ENCODE measurements at regions not wholly inside any gene's neighbourhood (a gene's known extent, or its start where the extent isn't known, plus 50 kb on each side); places are given as distances from the start of the nearest gene placed in this dataset.

GRCh38 chr2:67054728-67055127 is 342.4 kb upstream of the ETAA1 start:
- POLR2A ChIA-PET: no interaction called here
- Histone ChIP-seq H3K36me3 (ENCODE audit: control insufficient read depth in 2 of 2, insufficient read depth in 1 of 2, low read length in 2 of 2) (no peaks in the 10 kb centered on the region), H3K9me3 (ENCODE audit: control insufficient read depth, insufficient read depth, low read depth, low read length) (no peaks in the 10 kb centered on the region), H3K4me1 (ENCODE audit: control insufficient read depth, insufficient read depth, low read length) (peaks cover 8% of the 10 kb centered on the region), H3K27ac (ENCODE audit: extremely low read depth, low read depth, low read length) (no peak overlapping the region), H3K4me3 (ENCODE audit: low read depth, low read length) (no peak overlapping the region)
- CTCF ChIA-PET: interaction anchor here (1.0 kb wide), 1 partner anchor 65 kb away, joined by 3 read pairs; no protein-coding TSS in a partner anchor
- TF ChIP-seq ZSCAN16 (tag by site-specific recombination; IDR thresholded peaks at IDR 0.05): no peak
- TF ChIP-seq, protein P1, sequence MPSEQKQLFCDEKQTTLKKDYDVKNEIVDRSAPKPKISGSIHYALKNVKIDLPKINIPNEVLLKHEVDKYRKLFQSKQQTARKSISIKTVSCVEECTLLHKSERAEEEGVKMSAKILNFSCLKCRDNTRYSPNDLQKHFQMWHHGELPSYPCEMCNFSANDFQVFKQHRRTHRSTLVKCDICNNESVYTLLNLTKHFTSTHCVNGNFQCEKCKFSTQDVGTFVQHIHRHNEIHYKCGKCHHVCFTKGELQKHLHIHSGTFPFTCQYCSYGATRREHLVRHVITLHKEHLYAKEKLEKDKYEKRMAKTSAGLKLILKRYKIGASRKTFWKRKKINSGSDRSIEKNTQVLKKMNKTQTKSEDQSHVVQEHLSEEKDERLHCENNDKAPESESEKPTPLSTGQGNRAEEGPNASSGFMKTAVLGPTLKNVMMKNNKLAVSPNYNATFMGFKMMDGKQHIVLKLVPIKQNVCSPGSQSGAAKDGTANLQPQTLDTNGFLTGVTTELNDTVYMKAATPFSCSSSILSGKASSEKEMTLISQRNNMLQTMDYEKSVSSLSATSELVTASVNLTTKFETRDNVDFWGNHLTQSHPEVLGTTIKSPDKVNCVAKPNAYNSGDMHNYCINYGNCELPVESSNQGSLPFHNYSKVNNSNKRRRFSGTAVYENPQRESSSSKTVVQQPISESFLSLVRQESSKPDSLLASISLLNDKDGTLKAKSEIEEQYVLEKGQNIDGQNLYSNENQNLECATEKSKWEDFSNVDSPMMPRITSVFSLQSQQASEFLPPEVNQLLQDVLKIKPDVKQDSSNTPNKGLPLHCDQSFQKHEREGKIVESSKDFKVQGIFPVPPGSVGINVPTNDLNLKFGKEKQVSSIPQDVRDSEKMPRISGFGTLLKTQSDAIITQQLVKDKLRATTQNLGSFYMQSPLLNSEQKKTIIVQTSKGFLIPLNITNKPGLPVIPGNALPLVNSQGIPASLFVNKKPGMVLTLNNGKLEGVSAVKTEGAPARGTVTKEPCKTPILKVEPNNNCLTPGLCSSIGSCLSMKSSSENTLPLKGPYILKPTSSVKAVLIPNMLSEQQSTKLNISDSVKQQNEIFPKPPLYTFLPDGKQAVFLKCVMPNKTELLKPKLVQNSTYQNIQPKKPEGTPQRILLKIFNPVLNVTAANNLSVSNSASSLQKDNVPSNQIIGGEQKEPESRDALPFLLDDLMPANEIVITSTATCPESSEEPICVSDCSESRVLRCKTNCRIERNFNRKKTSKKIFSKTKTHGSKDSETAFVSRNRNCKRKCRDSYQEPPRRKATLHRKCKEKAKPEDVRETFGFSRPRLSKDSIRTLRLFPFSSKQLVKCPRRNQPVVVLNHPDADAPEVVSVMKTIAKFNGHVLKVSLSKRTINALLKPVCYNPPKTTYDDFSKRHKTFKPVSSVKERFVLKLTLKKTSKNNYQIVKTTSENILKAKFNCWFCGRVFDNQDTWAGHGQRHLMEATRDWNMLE (tag by site-specific recombination; conservative IDR thresholded peaks at IDR 0.05; ENCODE audit: low read depth): no peak
- no peak for TF ChIP-seq OVOL3 (tag by site-specific recombination; IDR thresholded peaks at IDR 0.05)
- no peak for TF ChIP-seq EGR2 (tag by site-specific recombination; IDR thresholded peaks at IDR 0.05; ENCODE audit: low read depth)
- TF ChIP-seq ZNF146 (tag by site-specific recombination; IDR thresholded peaks at IDR 0.05): no peak
- no peak for TF ChIP-seq OSR2 (tag by site-specific recombination; IDR thresholded peaks at IDR 0.05)

- TF ChIP-seq HOXC10 (CRISPR knock-in tag; IDR thresholded peaks at IDR 0.05): no peak
- no peak for TF ChIP-seq ZNF433 (tag by site-specific recombination; IDR thresholded peaks at IDR 0.05; ENCODE audit: low read depth)
- TF ChIP-seq ZNF426 (tag by site-specific recombination; IDR thresholded peaks at IDR 0.05): no peak
- no peak for TF ChIP-seq PRDM1 (tag by site-specific recombination; IDR thresholded peaks at IDR 0.05)
- TF ChIP-seq ZNF561 (tag by site-specific recombination; IDR thresholded peaks at IDR 0.05; ENCODE audit: borderline replicate concordance): no peak
- TF ChIP-seq ZNF341 (tag by site-specific recombination; IDR thresholded peaks at IDR 0.05; ENCODE audit: low read depth): no peak
- ChIA-PET CTCF (interaction anchor here (1.0 kb wide), 1 partner anchor 66 kb away, joined by 3 read pairs; no protein-coding TSS in a partner anchor), POLR2A (interaction anchor here (0.7 kb wide), 1 partner anchor 215 kb away, joined by 3 read pairs; no protein-coding TSS in a partner anchor)
These were observed 341.5 kb upstream of the ETAA1 start for GRCh38 chr2:67055387-67056304.

GRCh38 chr2:67057123-67057522 is 340.0 kb upstream of the ETAA1 start:
- Histone ChIP-seq H3K4me3 (ENCODE audit: low read depth, low read length) (no peak overlapping the region), H3K27ac (ENCODE audit: extremely low read depth, low read depth, low read length) (no peak overlapping the region), H3K4me1 (ENCODE audit: control insufficient read depth, insufficient read depth, low read length) (peaks cover 8% of the 10 kb centered on the region), H3K9me3 (ENCODE audit: control insufficient read depth, insufficient read depth, low read depth, low read length) (no peaks in the 10 kb centered on the region), H3K36me3 (ENCODE audit: control insufficient read depth in 2 of 2, insufficient read depth in 1 of 2, low read length in 2 of 2) (no peaks in the 10 kb centered on the region)
- TF ChIP-seq SCRT2 (tag by site-specific recombination; IDR thresholded peaks at IDR 0.05): no peak
- POLR2A ChIA-PET: no interaction called here
- CTCF ChIA-PET: no interaction called here

More at GRCh38 chr2:67055387-67056304, 341.5 kb upstream of the ETAA1 start:
- Histone ChIP-seq H3K4me3 (ENCODE audit: low read depth, low read length) (no peak overlapping the region), H3K4me1 (ENCODE audit: control insufficient read depth, insufficient read depth, low read length) (peaks cover 8% of the 10 kb centered on the region), H3K36me3 (ENCODE audit: control insufficient read depth in 2 of 2, insufficient read depth in 1 of 2, low read length in 2 of 2) (no peaks in the 10 kb centered on the region), H3K27ac (ENCODE audit: extremely low read depth, low read depth, low read length) (no peak overlapping the region), H3K9me3 (ENCODE audit: control insufficient read depth, insufficient read depth, low read depth, low read length) (no peaks in the 10 kb centered on the region)
